GM18502 (cell line): ENCODE measurements at regions not wholly inside any gene's neighbourhood (a gene's known extent, or its start where the extent isn't known, plus 50 kb on each side); places are given as distances from the start of the nearest gene placed in this dataset.

Source experiments
- ATAC-seq: cut with Tn5 transposase; IDR thresholded peaks from one replicate; pipeline ENCODE4 v1.9.1; 2021; ENCODE audit warnings: mild to moderate bottlenecking; ENCODE audit not compliant: unreplicated experiment, poor library complexity

DNA sequence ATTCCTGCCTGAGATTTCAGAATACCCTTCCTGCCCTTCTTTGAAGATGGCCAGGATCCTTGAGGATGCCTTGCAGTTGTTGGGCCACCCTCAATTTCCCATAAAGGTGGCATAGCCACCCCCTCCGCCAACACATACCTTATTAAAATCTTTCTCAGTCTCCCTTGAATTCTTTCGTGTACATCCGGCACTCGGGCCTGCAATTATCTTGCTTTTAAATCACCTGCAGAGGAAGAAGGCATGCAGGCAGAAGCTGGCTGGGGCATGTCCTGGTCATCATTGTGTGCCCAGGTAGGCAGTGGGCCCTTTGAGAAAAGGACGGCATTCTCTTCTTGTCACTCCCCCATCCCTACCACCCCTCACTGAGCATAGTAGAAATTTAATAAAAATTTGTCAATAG lies 189.5 kb upstream of the LYZL1 start:
- ATAC-seq: no peak

DNA sequence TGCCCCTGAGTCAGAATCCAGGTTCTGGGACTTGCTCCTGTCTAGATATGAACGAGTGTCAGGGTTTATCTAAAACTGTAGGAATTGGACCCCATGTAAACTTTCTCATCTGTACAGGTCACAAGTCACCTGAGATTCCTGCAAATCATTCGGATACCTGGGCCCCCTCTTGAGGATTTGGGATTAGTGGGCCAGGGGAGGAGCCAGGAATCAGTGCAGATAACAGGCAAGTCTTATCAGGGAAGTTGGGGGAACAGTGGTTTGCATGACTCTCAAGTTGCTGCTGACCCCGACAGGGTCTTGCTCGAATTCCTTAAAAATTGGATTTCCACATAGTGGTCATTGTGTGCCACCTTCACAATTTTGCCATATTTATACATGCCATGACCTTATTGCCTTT lies 188.4 kb upstream of the LYZL1 start:
- no peak for ATAC-seq

- ATAC-seq: no peak
Measured at GRCh38 chr10:29102233-29102632, 186.6 kb upstream of the LYZL1 start.

DNA sequence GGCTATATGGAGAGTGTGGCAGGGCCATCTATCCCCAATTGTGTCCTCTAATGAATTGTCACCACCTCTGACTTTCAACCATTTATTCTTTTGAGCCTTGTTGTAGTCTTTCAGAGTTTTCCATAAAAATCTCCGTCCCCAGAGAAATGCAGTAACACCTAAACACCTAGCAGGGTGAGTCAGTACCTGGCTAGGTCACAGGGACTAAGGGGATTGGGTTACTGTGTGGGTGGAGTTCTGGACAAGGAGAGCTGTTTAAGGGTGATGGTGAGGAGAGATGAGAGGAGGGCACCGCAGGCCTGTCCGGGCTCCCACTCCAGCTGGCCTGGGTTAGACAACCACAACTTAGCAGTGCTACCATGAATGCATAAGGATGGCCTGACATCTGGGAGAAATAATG lies 186.2 kb upstream of the LYZL1 start:
- ATAC-seq: no peak

- no peak for ATAC-seq
Measured at GRCh38 chr10:29104661-29105399, 184.0 kb upstream of the LYZL1 start.

DNA sequence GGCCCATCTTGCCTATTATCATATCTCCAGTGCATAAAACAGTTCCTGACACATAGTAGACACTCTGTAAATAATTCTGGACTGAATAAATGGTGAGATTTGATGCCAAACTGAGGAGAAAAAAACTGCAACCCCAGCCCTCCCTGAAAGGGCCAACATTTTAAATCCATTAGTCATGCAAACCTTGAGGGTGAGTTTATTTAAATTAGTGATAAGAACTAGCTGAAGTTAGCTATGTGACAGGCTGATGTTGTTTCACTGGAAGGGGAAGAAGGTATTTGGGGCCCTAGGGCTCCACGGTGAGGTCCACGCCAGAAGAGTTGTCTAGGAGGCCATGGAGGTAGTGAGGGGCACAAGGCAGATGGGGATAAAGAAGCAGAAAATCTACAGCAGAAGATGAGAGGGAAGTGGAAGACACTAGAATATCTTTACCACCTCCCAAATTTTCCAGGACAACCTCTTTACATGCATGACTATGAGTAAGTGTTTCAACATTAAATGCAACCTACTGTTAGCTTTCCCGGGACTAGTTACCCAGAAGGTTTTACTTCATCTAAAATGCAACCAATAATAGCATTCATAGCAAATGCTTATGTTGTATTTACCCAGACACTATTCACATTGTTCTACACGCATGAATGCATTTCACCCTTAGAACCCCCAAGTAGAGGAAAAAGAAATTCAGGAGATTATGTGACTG lies 183.2 kb upstream of the LYZL1 start:
- no peak for ATAC-seq

DNA sequence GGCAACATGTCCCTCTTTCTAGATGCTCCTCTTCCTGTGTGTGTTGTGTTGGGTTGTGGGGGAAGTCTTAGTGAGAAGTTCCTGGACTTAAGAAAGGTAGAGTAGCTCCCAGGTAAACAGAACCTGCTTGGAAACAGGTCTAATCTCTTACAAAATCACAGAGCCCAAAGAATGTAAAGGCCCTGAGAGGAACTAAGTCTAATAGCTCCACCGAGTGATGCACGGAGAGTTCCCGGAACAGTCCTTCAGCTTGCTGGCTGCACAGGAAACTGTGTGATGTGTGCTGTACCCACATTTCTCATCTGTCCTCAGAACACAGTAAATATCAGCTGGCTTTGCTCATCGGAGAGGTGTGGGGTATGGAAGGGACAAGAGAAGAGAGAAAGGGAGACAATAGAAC lies 182.6 kb upstream of the LYZL1 start:
- no peak for ATAC-seq

GRCh38 chr10:29107866-29108498 lies 180.9 kb upstream of the LYZL1 start:
- ATAC-seq: no peak

- no peak for ATAC-seq
Measured at GRCh38 chr10:29109707-29110571, 178.9 kb upstream of the LYZL1 start.

DNA sequence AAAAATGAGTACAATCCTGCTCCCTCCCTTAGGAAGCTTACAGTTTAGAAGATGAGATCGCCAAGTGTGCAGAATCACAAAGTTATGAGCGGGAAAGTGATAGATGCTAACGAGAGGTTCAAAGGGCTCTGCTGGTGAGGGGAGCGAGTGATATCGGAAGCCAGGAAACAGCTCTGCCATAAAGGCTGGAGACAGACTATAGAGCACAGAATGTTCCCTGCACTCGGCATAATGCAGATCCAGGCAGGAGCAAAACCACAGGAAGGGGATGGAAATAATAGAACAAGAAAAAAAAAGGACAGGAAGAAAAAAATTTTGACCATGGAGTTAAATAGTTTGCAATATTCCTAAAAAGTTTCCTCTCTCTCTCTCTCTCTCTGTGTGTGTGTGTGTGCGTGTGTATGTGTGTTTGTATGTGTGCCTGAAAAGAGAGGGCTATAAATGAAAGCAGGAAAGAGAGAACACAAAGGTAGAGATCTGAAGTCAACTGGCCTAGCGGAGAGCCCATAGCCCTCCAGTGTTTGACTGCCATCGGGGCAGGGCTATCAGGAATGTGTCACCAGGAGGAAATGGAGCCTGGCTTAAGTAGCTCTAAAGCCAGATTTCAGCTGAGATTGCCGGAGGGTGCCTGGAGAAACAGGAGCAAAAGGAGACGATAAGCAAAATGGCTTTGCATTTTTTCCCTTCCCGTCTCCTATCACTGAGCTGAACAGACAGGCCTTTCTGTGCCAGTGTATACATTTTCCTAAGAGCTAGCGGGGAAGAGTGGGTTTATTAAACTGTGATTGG lies 175.8 kb upstream of the LYZL1 start:
- no peak for ATAC-seq

- ATAC-seq: no peak
Measured at GRCh38 chr10:29113616-29113945, 175.3 kb upstream of the LYZL1 start.

- ATAC-seq: no peak
Measured at GRCh38 chr10:29114141-29114540, 174.7 kb upstream of the LYZL1 start.

DNA sequence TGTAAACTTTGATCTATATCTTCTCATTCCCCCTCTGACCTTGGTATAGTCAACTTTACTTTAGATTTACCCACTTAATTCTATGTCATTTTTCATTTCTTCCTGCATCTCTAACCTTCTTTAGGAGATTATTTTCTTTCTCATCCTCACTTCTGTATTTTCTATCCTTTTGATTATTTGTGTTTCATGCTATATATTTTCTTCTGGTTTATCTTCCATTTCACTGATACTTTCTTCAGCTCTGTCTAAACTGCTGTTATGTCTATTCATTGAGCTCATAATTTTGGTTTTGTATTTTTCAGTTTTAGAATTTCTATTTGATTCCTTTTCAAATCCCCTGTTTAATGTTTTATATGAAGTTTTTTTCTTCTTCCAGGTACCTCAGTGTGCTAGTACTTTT lies 171.1 kb upstream of the LYZL1 start:
- no peak for ATAC-seq

GRCh38 chr10:29119374-29119773 lies 169.5 kb upstream of the LYZL1 start:
- ATAC-seq: no peak

- ATAC-seq: no peak
Measured at GRCh38 chr10:29120216-29120615, 168.7 kb upstream of the LYZL1 start.

- ATAC-seq: no peak
Measured at GRCh38 chr10:29124864-29125263, 164.0 kb upstream of the LYZL1 start.

DNA sequence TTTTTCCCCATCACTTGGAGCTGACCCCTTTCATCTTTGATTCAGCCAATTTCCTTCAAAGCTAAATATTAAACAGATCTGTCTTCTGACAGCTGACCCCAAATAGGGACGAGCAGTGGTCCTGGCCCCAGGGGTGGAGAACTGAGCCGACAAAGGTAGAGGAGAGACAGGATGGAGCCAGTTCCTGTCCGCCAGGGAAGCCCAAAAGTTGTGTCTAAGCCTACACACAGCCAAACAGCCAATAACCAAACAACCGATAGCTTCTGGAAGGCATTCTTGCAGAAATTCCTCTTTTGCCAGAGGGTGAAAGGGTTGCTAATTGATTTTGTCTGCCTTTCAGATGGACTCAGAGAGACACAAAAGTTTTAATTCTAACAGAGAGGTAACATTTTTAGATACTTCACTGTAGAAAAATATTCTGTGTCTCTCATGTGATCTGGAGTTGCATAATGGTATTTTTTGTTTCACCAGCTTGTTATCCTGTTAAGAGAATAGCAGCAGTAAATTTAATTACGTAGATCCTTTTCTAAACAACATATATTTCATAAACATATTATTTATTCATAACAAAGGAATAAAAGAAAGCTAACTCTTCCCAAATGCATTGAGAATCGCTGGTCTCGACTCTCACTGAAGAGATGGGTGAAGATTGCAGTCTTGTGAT lies 161.7 kb upstream of the LYZL1 start:
- no peak for ATAC-seq

GRCh38 chr10:29127731-29128130 lies 161.1 kb upstream of the LYZL1 start:
- ATAC-seq: no peak

DNA sequence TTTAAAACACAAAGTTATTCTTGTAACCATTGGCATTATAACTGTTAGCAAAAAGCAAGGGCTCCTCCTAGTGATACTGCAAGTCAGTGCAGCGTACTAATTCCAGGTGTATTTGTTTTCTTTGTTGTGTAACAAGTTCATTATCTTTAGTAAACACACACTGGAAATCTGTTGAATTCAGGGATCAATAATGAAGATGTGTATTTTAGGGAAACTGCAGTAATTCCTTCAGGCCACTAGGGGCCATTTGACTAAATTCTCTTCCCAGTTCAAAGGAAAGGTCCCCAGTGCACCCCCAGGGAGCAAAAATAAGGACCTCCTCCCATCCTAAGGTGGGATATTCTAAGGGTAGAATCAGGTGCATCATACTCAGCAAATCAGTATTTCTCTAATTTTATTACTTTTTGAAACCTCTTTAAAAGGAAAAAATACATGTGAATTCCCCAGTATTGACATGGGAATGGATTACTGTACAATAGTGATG lies 158.6 kb upstream of the LYZL1 start:
- no peak for ATAC-seq
